ENCODE measurements at regions not wholly inside any gene's neighbourhood (a gene's known extent, or its start where the extent isn't known, plus 50 kb on each side); places are given as distances from the start of the nearest gene placed in this dataset.
A peak's percentile ranks its signal among the peaks of the same experiment; 100 is the strongest.

DNA sequence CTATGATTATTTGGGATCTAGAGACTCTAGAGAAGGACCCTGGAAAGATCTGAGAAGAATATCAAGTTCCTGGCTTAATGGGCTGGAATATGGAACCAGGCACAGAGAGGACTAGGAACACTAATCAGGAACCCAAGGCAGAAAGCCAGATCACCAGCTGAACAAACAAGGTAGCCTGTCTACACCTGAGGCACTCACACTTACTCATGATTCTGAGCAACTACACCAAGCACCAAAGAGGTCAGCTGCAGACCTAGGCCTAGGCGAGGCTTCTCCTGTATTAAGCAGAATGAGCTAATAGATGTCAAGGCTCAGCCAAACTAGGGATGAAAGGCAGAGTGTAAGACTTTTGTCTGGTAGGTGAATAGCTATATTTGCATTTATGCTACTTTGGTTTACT, 368.1 kb downstream of the LTN1 start:
- Histone ChIP-seq H3K9me3 (ENCODE audit: low read depth, low read length) (no peaks in the 10 kb centered on the region), H2AFZ (ENCODE audit: low read length) (peak overlapping the region; percentile 39), H4K20me1 (ENCODE audit: insufficient read depth, low read length) (no peaks in the 10 kb centered on the region), H3K27me3 (ENCODE audit: insufficient read depth, low read length) (no peaks in the 10 kb centered on the region), H3K36me3 (ENCODE audit: insufficient read depth, low read length) (no peaks in the 10 kb centered on the region), H3K27ac (ENCODE audit: low read depth, low read length) (no peak overlapping the region), H3K4me1 (ENCODE audit: insufficient read depth, low read length) (no peaks in the 10 kb centered on the region), H3K79me2 (ENCODE audit: insufficient read depth, low read length) (no peaks in the 10 kb centered on the region), H3K4me2 (ENCODE audit: insufficient read depth, low read length) (no peak overlapping the region), H3K4me3 (ENCODE audit: insufficient read depth, low read length) (no peak overlapping the region)
- no peak for DNase-seq (ENCODE audit: insufficient read length, low spot score, missing footprints)
- TF ChIP-seq, protein P1, sequence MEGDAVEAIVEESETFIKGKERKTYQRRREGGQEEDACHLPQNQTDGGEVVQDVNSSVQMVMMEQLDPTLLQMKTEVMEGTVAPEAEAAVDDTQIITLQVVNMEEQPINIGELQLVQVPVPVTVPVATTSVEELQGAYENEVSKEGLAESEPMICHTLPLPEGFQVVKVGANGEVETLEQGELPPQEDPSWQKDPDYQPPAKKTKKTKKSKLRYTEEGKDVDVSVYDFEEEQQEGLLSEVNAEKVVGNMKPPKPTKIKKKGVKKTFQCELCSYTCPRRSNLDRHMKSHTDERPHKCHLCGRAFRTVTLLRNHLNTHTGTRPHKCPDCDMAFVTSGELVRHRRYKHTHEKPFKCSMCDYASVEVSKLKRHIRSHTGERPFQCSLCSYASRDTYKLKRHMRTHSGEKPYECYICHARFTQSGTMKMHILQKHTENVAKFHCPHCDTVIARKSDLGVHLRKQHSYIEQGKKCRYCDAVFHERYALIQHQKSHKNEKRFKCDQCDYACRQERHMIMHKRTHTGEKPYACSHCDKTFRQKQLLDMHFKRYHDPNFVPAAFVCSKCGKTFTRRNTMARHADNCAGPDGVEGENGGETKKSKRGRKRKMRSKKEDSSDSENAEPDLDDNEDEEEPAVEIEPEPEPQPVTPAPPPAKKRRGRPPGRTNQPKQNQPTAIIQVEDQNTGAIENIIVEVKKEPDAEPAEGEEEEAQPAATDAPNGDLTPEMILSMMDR (IDR thresholded peaks at IDR 0.05; ENCODE audit: extremely low read depth, low read depth, low read length) = no peak

DNA sequence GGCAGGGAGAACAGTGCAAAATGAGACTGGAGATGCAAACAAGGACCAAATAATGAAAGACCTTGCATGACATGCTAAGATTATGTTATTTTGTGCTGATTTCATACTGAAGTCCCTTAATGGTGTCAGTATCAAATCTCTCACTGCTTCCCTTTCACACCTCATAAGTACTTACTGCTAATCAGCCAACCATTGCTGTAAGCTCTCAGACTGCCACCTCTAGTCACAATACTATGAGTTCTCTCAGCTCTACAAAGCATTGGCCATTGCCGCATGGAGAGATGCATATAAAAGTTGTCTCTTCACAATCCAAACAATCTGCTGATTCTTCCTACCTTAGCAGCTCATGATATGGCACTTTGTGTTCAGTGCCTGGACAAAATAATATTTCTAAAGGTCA, 375.4 kb downstream of the LTN1 start:
- Histone ChIP-seq H3K4me1 (ENCODE audit: insufficient read depth, low read length) (peaks cover 23% of the 10 kb centered on the region), H3K4me2 (ENCODE audit: insufficient read depth, low read length) (no peak overlapping the region), H3K27ac (ENCODE audit: low read depth, low read length) (no peak overlapping the region), H4K20me1 (ENCODE audit: insufficient read depth, low read length) (no peaks in the 10 kb centered on the region), H3K27me3 (ENCODE audit: insufficient read depth, low read length) (no peaks in the 10 kb centered on the region), H3K9me3 (ENCODE audit: low read depth, low read length) (no peaks in the 10 kb centered on the region), H3K4me3 (ENCODE audit: insufficient read depth, low read length) (no peak overlapping the region), H3K79me2 (ENCODE audit: insufficient read depth, low read length) (no peaks in the 10 kb centered on the region), H3K36me3 (ENCODE audit: insufficient read depth, low read length) (no peaks in the 10 kb centered on the region), H2AFZ (ENCODE audit: low read length) (no peak overlapping the region)
- TF ChIP-seq, protein P1 (IDR thresholded peaks at IDR 0.05; ENCODE audit: extremely low read depth, low read depth, low read length) = no peak
- DNase-seq (ENCODE audit: insufficient read length, low spot score, missing footprints) = no peak

DNA sequence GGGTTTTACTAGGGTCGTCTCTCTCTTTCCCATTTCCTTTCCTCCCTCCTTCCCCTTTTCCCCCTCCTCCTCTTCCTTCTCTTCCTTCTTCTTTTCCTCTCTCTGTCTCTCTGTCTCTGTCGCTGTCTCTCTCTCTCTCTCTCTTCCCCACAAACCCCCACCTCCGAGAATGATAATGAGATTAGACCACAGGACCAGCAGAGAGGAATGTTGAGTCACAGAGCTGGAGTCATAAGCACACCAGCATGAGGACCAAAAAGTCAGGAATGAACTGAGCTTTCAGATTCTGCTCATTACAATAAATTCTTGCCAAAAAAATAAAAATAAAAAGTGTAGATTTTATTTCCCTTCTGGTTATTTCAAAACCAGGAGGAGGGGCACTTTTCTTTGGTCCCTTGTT, 377.4 kb downstream of the LTN1 start:
- peak overlapping the region; percentile 37 for H3K27ac ChIP-seq (ENCODE audit: low read depth, low read length)
- H3K4me2 ChIP-seq (ENCODE audit: insufficient read depth, low read length) = peak overlapping the region; percentile 23

DNA sequence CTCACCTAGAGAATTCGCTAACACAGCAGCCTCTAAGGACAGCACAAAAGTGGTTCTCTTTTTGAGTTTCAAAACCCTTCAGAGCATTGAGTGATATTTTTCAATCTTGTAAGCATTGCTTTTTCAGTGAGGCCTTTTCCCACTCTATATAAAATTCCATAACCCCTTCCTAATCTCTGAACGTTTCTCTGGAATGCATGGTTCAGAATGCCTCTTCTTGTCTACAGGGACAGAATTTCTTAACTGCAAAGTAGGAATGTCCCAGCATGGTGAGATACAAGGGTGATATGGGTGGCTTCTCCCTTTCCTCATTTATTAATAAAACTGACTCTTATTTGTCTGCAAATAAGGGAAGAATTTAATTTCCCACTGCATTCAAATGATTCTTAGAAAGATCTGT, 377.9 kb downstream of the LTN1 start:
- Histone ChIP-seq H3K79me2 (ENCODE audit: insufficient read depth, low read length) (no peaks in the 10 kb centered on the region), H3K4me3 (ENCODE audit: insufficient read depth, low read length) (no peak overlapping the region), H3K9me3 (ENCODE audit: low read depth, low read length) (no peaks in the 10 kb centered on the region), H3K4me1 (ENCODE audit: insufficient read depth, low read length) (peaks cover 23% of the 10 kb centered on the region), H3K4me2 (ENCODE audit: insufficient read depth, low read length) (peak overlapping the region; percentile 23), H4K20me1 (ENCODE audit: insufficient read depth, low read length) (no peaks in the 10 kb centered on the region), H3K27me3 (ENCODE audit: insufficient read depth, low read length) (no peaks in the 10 kb centered on the region), H2AFZ (ENCODE audit: low read length) (no peak overlapping the region), H3K36me3 (ENCODE audit: insufficient read depth, low read length) (no peaks in the 10 kb centered on the region), H3K27ac (ENCODE audit: low read depth, low read length) (peak overlapping the region; percentile 37)
- TF ChIP-seq, protein P1 (IDR thresholded peaks at IDR 0.05; ENCODE audit: extremely low read depth, low read depth, low read length) = no peak
- DNase-seq (ENCODE audit: insufficient read length, low spot score, missing footprints) = no peak

More for the DNA sequence above, 377.4 kb downstream of the LTN1 start:
- Histone ChIP-seq H3K27me3 (ENCODE audit: insufficient read depth, low read length) (no peaks in the 10 kb centered on the region), H4K20me1 (ENCODE audit: insufficient read depth, low read length) (no peaks in the 10 kb centered on the region), H3K4me3 (ENCODE audit: insufficient read depth, low read length) (no peak overlapping the region), H3K9me3 (ENCODE audit: low read depth, low read length) (no peaks in the 10 kb centered on the region), H2AFZ (ENCODE audit: low read length) (peak overlapping the region; percentile 10), H3K36me3 (ENCODE audit: insufficient read depth, low read length) (no peaks in the 10 kb centered on the region), H3K79me2 (ENCODE audit: insufficient read depth, low read length) (no peaks in the 10 kb centered on the region), H3K4me1 (ENCODE audit: insufficient read depth, low read length) (peaks cover 23% of the 10 kb centered on the region)
- TF ChIP-seq, protein P1 (IDR thresholded peaks at IDR 0.05; ENCODE audit: extremely low read depth, low read depth, low read length) = no peak
- no peak for DNase-seq (ENCODE audit: insufficient read length, low spot score, missing footprints)

All from osteoblast (primary cell).